ENCODE measurements at regions not wholly inside any gene's neighbourhood (a gene's known extent, or its start where the extent isn't known, plus 50 kb on each side); places are given as distances from the start of the nearest gene placed in this dataset.
A peak's percentile ranks its signal among the peaks of the same experiment; 100 is the strongest.
"Not testable (repeated sequence)": the region's sequence is repeated elsewhere in the genome, so short reads cannot be mapped to it uniquely, and the experiment has no call there.

DNA sequence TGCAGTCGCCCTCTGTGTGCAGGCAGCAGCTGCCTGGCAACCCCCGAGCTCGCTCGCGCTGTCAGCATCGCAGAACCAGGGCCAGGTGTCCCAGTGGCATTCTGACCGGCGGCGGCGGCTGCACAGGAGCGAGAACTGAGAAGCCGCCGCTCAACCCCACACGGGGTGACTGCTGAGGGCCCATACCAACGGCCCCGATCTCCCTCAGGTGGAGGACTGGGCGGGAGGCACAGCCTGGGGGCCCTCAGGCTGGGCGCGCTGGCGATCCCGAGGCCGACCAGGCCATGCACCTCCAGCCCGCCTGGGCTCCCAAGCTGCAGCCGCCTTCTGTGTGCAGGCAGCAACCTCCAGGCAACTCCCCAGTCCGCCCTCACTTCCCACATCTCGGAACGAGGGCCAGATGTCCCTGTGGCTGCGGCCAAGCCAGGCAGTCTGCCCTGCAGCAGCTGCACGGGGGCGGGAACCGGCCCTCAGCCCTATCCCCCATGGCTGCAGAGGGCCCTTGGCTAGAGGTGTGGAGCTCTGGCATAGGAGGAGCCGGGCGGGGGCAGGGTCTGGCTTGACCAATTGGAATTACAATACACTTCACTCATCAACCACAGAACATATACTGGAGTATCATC is 1503.1 kb downstream of the FOXD4L5 start:
- not testable (repeated sequence) for H3K36me3 ChIP-seq, DNase-seq

DNA sequence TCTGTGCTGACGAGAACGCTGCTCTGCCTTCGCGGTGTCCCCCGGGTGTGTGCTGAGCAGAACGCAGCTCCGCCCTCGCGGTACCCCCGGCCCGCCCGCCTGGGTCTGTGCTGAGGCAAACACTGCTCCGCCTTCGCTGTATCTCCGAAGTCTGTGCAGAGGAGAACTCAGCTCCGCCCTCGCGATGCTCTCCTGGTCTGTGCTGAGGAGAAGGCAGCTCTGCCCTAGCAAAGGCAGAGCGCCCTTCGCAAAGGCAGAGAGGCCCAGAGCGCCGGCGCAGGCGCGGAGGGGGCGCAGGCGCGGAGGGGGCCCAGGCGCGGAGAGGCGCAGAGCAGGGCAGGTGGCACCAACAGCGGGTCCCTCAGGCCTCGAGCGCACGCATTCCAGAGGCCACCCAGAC is 1503.6 kb downstream of the FOXD4L5 start:
- not testable (repeated sequence) for H3K4me3 ChIP-seq (ENCODE audit: low read depth, low read length); H3K27ac ChIP-seq; H3K27me3 ChIP-seq (ENCODE audit: insufficient read depth, low read depth, severe bottlenecking); H3K36me3 ChIP-seq; H3K9me3 ChIP-seq (ENCODE audit: severe bottlenecking); DNase-seq

More for the DNA sequence above, 1503.1 kb downstream of the FOXD4L5 start:
- not testable (repeated sequence) for H3K27ac ChIP-seq; H3K9me3 ChIP-seq (ENCODE audit: severe bottlenecking); H3K27me3 ChIP-seq (ENCODE audit: insufficient read depth, low read depth, severe bottlenecking); H3K4me3 ChIP-seq (ENCODE audit: low read depth, low read length)

DNA sequence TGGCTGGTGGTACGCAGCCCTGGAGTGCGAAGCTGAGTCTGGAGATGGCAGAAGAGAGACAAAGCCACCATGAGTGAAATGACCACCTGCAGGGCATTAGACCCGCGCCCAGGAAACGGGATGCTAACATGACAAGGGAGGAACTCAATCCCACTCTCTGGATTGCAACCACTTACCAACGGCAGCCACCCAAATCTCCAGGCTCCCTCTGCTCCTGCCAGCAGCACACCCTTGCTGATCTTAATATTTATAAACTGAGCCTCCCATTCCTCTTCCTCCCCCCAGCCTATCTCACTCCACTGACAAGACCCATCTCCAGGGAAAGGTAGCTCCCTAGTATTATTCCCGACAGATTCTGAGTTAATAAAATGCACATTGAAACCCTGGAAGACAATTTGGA is 1508.8 kb downstream of the FOXD4L5 start:
- H3K9me3 ChIP-seq (ENCODE audit: severe bottlenecking); H3K36me3 ChIP-seq; H3K4me3 ChIP-seq (ENCODE audit: low read depth, low read length); H3K27ac ChIP-seq; H3K27me3 ChIP-seq (ENCODE audit: insufficient read depth, low read depth, severe bottlenecking); DNase-seq: not testable (repeated sequence)

DNA sequence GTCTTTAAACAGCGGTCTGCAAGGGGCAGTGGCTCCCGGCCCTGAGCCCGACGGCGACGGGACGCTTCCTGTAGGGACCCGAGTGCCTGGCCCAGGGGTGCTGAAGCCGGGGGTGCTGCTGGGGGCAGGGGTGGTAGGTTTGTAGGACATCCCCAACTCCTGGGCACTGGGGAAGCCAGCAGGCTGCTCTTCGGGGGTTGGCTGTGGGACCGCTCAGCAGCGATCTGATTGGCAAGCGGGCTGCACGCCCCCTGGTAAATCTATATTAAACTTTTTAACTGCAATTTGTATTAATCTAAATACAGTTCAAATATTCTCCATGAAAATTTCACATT is 1510.0 kb downstream of the FOXD4L5 start:
- not testable (repeated sequence) for DNase-seq; H3K36me3 ChIP-seq; H3K4me3 ChIP-seq (ENCODE audit: low read depth, low read length); H3K9me3 ChIP-seq (ENCODE audit: severe bottlenecking); H3K27me3 ChIP-seq (ENCODE audit: insufficient read depth, low read depth, severe bottlenecking); H3K27ac ChIP-seq

DNA sequence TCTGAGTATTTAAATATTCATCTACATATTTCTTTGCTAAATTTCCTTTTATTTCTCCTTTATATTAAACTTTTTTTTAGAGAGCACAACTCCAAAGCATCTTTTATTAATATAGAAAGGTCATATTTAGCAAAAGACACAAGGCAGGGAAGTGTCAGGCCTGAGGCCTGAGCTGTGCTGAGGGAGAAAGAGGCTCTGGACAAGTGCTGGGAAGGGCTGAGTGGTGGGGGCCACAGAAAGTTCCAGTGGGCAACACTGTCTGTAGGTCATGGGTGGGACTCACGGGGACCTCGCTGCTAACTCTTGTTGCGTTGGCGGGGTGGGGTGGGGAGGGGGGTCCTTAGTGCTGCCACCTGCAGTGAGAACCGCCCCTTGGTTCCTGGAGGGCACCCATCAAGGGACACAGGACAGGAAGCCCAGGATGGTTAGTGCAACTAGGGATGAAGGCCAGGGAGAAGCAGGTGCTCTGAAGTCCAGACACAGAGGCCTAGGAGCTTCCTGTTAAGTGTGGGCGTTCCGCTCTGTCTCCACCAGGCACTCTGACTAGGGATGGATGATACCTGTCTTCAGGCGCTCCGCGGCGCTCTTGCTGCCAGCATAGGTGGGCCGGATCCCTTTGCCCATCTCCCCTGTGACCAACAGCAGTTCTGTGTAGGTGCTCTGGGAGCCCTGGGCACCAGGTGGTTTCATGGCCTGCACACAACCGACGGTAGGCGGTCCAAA is 1510.5 kb downstream of the FOXD4L5 start:
- H3K4me3 ChIP-seq (ENCODE audit: low read depth, low read length); DNase-seq; H3K9me3 ChIP-seq (ENCODE audit: severe bottlenecking); H3K27ac ChIP-seq; H3K27me3 ChIP-seq (ENCODE audit: insufficient read depth, low read depth, severe bottlenecking); H3K36me3 ChIP-seq: not testable (repeated sequence)

DNA sequence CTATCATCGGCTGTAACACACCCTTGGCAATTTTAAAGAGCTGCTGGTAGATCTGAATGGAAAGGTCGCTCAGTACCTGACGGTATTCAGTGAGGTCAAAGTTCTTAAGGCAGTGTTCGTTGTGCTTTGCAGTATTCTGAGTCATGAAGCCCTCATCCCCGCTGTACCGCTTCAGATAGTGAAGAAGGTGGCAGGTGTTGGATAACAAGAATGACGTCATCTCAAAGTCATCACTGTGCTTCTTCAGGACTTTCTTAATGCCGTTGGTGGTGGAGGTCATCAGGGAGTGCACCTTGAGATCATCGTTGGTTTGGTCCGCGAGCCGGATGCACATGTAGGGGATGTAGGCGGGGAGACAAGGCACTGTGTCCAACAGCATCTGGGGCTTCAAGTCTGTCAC is 1522.8 kb downstream of the FOXD4L5 start:
- H3K4me3 ChIP-seq (ENCODE audit: low read depth, low read length); H3K27ac ChIP-seq; H3K9me3 ChIP-seq (ENCODE audit: severe bottlenecking); H3K36me3 ChIP-seq; DNase-seq; H3K27me3 ChIP-seq (ENCODE audit: insufficient read depth, low read depth, severe bottlenecking): not testable (repeated sequence)

DNA sequence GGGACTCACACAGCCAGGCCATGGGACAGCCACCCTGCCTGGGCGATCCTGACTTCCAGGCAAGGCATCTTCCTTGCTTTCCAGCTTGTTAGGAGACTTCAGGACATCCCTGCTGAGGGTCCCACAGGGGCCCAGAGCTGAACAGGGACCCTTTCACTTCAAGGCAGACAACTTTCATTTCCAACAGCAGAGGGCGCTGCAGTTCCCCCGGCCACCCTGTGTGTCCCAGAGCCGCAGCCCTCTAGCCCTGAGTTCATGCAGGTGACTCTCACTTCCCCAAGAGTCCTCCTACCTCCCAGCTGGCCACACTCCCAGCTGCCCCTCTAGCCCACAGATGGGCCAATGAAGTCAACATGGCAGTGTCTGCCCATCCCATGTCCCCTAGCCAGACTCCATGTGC is 1556.0 kb downstream of the FOXD4L5 start:
- H3K27me3 ChIP-seq (ENCODE audit: insufficient read depth, low read depth, severe bottlenecking); H3K9me3 ChIP-seq (ENCODE audit: severe bottlenecking); H3K4me3 ChIP-seq (ENCODE audit: low read depth, low read length); H3K27ac ChIP-seq; H3K36me3 ChIP-seq: not testable (repeated sequence)
- TF ChIP-seq, protein P1, sequence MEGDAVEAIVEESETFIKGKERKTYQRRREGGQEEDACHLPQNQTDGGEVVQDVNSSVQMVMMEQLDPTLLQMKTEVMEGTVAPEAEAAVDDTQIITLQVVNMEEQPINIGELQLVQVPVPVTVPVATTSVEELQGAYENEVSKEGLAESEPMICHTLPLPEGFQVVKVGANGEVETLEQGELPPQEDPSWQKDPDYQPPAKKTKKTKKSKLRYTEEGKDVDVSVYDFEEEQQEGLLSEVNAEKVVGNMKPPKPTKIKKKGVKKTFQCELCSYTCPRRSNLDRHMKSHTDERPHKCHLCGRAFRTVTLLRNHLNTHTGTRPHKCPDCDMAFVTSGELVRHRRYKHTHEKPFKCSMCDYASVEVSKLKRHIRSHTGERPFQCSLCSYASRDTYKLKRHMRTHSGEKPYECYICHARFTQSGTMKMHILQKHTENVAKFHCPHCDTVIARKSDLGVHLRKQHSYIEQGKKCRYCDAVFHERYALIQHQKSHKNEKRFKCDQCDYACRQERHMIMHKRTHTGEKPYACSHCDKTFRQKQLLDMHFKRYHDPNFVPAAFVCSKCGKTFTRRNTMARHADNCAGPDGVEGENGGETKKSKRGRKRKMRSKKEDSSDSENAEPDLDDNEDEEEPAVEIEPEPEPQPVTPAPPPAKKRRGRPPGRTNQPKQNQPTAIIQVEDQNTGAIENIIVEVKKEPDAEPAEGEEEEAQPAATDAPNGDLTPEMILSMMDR (IDR thresholded peaks at IDR 0.05; ENCODE audit: low read depth, low read length), result peak; percentile 54
- DNase-seq, result peak; percentile 14

DNA sequence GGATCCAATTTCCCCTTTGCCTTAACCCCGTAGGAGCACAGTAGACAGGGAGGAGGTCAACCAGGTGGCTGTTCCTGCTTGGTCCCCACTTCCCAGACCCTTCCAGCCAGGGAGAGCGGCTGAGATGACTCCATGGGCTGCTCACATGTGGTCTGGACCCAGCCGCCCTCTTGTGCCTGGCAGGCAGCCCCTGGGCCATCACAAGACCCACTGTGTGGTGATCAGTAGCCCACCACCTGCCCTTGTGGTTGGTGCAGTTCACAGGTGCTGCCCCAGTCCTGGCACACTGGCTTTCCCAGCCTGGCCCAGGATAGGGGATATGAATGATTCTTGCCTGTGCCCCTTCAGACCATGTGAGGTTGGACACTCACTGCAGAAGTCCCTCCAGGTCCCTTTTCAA is 1556.7 kb downstream of the FOXD4L5 start:
- no peaks in the 10 kb centered on the region for H3K9me3 ChIP-seq (ENCODE audit: severe bottlenecking)
- TF ChIP-seq, protein P1 (IDR thresholded peaks at IDR 0.05; ENCODE audit: low read depth, low read length), result no peak
- no peaks in the 10 kb centered on the region for H3K27me3 ChIP-seq (ENCODE audit: insufficient read depth, low read depth, severe bottlenecking)
- H3K27ac ChIP-seq, result no peak overlapping the region
- DNase-seq, result no peak
- H3K36me3 ChIP-seq, result no peaks in the 10 kb centered on the region
- H3K4me3 ChIP-seq (ENCODE audit: low read depth, low read length), result no peak overlapping the region

DNA sequence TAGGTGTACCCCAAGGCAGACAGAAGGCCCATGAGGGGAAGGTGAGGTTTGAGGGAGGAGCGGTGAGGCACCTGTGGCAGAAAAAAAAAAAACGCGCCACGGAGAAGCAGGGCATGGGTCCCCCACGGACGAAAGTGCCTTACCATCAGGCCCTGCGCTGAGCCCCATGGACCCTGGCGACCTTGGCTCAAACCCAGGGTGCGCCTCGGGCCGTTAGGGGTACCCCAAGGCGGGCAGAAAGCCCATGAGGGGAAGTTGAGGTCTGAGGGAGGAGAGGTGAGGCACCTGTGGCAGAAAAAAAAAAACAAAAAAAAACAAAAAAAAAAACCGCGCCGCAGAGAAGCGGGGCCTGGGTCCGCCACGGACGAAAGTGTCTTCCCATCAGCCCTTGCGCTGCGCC is 1576.7 kb downstream of the FOXD4L5 start:
- H3K9me3 ChIP-seq (ENCODE audit: severe bottlenecking); DNase-seq; H3K4me3 ChIP-seq (ENCODE audit: low read depth, low read length); H3K27me3 ChIP-seq (ENCODE audit: insufficient read depth, low read depth, severe bottlenecking); H3K27ac ChIP-seq; H3K36me3 ChIP-seq: not testable (repeated sequence)

DNA sequence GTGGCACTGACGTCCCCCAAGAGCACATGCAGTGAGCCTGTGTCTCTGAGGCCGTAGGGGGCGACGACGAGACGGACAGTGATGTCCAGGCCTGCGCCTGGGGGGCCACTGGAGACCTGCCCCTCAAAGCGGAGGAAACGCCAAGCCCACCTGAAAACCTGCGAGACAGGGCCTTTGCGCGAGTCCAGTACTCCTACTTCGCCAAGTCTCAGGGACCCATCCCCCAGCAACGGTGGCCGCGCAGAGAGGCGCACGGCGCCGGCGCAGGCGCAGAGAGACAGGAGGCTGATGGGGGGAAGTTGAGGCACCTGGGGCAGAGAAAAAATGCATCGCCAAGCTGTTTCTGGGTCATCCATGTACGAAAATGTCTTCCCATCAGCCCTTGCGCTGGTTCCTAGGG is 1580.6 kb downstream of the FOXD4L5 start:
- DNase-seq; H3K27me3 ChIP-seq (ENCODE audit: insufficient read depth, low read depth, severe bottlenecking); H3K4me3 ChIP-seq (ENCODE audit: low read depth, low read length); H3K36me3 ChIP-seq; H3K27ac ChIP-seq; H3K9me3 ChIP-seq (ENCODE audit: severe bottlenecking): not testable (repeated sequence)

DNA sequence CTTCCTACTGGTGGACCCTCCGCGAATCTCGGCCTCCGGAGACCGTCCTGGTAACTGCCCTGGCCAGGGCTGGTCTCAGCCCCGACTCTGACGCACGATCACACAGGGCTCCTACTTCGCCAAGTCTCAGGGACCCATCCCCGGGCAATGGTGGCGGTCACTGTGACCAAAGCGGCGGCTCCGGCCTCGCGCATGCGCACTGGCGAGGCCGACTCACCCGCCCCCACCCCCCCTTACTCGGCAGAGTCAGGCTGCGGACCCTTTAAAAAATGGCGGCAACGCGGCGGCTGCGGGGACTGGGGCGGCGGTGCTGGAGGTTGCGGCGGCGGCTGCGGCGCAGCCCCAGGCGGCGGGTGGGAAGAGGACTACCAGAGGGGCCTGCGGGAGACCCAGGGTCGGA is 1581.3 kb downstream of the FOXD4L5 start:
- not testable (repeated sequence) for H3K27ac ChIP-seq; H3K4me3 ChIP-seq (ENCODE audit: low read depth, low read length); DNase-seq; H3K36me3 ChIP-seq; H3K9me3 ChIP-seq (ENCODE audit: severe bottlenecking); H3K27me3 ChIP-seq (ENCODE audit: insufficient read depth, low read depth, severe bottlenecking)

DNA sequence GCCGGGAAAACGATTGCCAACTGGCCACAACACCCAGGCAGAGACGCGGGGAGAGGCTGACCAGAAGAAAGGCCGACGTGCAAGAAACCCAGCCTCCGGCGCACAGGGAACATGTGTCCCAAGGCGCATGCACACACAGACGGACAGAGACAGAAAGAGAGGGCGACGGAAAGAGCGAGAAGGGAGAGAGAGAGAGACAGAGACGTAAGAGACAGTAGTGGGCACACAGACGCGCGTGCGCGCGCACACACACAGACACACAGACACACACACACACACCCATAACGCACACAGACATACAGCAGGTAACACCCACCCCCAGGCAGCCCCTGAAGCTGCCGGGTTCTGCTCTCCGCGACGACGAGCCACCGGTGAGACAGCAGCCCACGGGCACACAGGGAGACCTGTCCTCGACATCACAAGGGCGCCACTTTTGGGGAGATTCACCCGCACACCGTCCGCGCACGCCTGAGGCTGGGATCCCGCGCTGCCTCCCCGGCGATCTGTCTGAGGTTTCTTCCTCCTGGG is 1581.8 kb downstream of the FOXD4L5 start:
- H3K27ac ChIP-seq; H3K36me3 ChIP-seq; H3K9me3 ChIP-seq (ENCODE audit: severe bottlenecking); H3K27me3 ChIP-seq (ENCODE audit: insufficient read depth, low read depth, severe bottlenecking); DNase-seq; H3K4me3 ChIP-seq (ENCODE audit: low read depth, low read length): not testable (repeated sequence)
